ENCODE measurements at regions not wholly inside any gene's neighbourhood (a gene's known extent, or its start where the extent isn't known, plus 50 kb on each side); places are given as distances from the start of the nearest gene placed in this dataset.

DNA sequence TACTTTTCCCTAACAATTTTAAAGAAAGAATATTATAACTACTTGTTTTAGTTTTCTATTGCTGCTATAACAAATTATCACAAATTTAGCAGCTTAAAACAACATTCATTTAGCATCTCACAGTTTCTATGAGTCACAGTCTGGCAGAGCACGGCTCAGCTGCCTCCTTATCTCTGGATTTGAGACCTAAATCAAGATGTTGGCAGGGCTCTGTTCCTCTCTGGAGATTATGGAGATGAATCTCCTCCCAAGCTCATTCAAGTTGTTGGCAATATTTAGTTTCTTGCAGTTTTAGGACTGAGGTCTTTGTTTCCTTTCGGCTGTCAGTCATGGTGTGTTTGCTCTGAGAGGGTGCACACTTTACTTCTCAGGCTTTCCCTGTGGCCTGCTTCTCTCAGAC, 1065.8 kb upstream of the EYS start:
- H3K4me1 ChIP-seq (ENCODE audit: control insufficient read depth, insufficient read depth, low read length), result no peaks in the 10 kb centered on the region
- peak; percentile 3 for DNase-seq (ENCODE audit: low read depth)
- H3K4me3 ChIP-seq (ENCODE audit: low read length), result no peak overlapping the region
- no peak overlapping the region for H3K9ac ChIP-seq (ENCODE audit: low read length)
- H3K36me3 ChIP-seq (ENCODE audit: control insufficient read depth, insufficient read depth, low read length, severe bottlenecking), result no peaks in the 10 kb centered on the region
- no peaks in the 10 kb centered on the region for H3K27me3 ChIP-seq (replicated peaks; ENCODE audit: control insufficient read depth, insufficient read depth, low read length)
- peaks cover 10% of the 10 kb centered on the region for H3K9me3 ChIP-seq (ENCODE audit: control insufficient read depth, low read length)

DNA sequence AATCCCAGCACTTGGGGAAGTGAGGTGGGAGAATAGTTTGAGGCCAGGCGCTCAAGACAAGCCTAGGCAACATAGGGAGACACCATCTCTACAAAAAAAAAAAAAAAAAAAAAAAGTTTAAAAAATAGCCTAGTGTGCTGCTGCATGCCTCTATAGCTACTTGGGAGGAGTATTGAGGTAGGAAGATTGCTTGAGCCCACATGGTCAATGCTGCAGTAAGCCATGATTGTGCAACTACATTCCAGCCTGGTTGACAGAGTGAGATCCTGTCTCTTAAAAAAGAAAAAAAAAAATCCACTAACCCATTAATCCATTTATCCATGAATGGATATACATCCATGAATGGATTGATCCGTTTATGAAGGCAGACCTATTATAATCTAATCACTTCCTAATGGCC, 1064.6 kb upstream of the EYS start:
- Histone ChIP-seq H3K36me3 (ENCODE audit: control insufficient read depth, insufficient read depth, low read length, severe bottlenecking) (no peaks in the 10 kb centered on the region), H3K4me3 (ENCODE audit: low read length) (no peak overlapping the region), H3K4me1 (ENCODE audit: control insufficient read depth, insufficient read depth, low read length) (no peaks in the 10 kb centered on the region)

DNA sequence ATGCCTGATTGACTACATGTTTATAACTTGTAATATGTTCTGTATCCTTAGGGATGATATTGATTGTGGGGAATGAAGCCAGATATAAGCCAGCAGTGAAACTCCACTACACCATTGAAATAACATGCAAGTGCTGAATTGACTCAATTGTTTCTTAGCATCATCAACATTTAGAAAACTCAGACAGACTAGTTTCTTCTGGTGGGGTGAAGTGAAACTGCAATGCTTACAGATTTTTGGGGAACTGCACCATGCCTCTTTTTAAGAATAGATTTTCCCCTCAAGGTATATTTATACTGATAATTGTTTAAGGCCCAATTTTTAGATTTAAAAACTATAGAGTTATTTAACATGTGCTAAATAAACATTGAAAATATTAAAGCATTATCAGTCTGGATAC, 1044.6 kb upstream of the EYS start:
- no peak for DNase-seq (ENCODE audit: low read depth)

More for the DNA sequence above, 1064.6 kb upstream of the EYS start:
- Histone ChIP-seq H3K9ac (ENCODE audit: low read length) (no peak overlapping the region), H3K27me3 (replicated peaks; ENCODE audit: control insufficient read depth, insufficient read depth, low read length) (no peaks in the 10 kb centered on the region), H3K9me3 (ENCODE audit: control insufficient read depth, low read length) (peaks cover 9% of the 10 kb centered on the region)
- DNase-seq (ENCODE audit: low read depth), result peak; percentile 3

DNA sequence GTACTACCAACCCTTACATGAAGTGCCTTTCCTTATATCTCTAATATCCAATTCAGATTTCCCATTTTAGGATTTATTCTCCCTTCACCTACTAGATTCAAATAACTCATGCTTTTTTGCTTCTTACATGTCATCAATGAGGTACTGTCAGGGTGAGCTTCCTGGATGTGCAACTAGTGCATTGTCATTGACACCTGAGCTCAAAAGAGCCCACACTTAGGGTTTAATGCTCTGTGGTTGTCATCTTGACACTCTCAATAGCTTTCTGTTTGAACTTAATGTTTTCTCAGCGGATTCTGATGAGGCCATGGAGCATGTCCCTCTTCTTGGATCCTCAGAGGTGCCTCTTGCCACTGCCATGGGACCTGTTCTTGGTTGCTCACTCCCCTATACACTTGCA, 1033.3 kb upstream of the EYS start:
- Histone ChIP-seq H3K4me1 (ENCODE audit: control insufficient read depth, insufficient read depth, low read length) (no peaks in the 10 kb centered on the region), H3K4me3 (ENCODE audit: low read length) (no peak overlapping the region), H3K27me3 (replicated peaks; ENCODE audit: control insufficient read depth, insufficient read depth, low read length) (no peaks in the 10 kb centered on the region), H3K9ac (ENCODE audit: low read length) (no peak overlapping the region), H3K36me3 (ENCODE audit: control insufficient read depth, insufficient read depth, low read length, severe bottlenecking) (no peaks in the 10 kb centered on the region), H3K9me3 (ENCODE audit: control insufficient read depth, low read length) (no peaks in the 10 kb centered on the region)
- DNase-seq (ENCODE audit: low read depth), result no peak

More for the DNA sequence above, 1044.6 kb upstream of the EYS start:
- Histone ChIP-seq H3K4me3 (ENCODE audit: low read length) (no peak overlapping the region), H3K9ac (ENCODE audit: low read length) (no peak overlapping the region), H3K4me1 (ENCODE audit: control insufficient read depth, insufficient read depth, low read length) (no peaks in the 10 kb centered on the region), H3K36me3 (ENCODE audit: control insufficient read depth, insufficient read depth, low read length, severe bottlenecking) (no peaks in the 10 kb centered on the region), H3K9me3 (ENCODE audit: control insufficient read depth, low read length) (peaks cover under 1% of the 10 kb centered on the region), H3K27me3 (replicated peaks; ENCODE audit: control insufficient read depth, insufficient read depth, low read length) (no peaks in the 10 kb centered on the region)

DNA sequence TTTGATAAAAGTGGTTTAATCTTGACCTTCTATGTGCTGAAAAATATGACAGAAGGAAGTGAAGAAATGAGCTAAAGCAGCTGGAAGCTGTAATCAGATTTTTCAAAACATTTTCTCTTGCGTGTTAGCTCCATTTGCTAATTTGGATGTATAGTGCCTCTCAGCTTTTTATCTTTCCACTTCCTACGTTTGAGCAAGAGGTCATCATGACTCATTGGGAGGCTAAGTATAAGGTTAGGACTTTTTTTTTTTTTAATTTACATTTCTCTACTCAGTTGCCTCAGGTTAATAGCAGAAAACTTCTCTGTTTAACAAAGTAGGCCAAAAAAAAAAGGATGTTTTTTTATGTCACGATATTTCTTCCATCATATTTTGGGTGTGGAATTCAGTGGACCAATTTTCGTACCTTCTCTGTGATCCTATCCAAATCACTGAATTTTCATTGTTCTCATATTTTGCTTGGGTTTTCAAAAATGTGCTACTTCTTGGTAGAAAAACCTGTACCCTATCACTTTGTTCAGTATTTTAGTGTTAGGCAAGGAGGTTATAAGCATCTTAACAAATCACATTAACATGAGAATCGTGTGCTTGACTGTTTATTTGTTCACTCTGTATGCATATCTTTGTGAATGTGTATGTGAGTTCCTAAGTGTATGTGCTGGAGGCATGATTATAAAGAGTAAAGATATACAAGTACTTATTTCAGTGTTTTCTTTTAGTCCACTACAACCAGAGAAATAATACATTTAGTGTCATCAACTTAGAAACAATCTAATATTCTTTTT, 1028.3 kb upstream of the EYS start:
- no peaks in the 10 kb centered on the region for H3K9me3 ChIP-seq (ENCODE audit: control insufficient read depth, low read length)
- H3K27me3 ChIP-seq (replicated peaks; ENCODE audit: control insufficient read depth, insufficient read depth, low read length), result no peaks in the 10 kb centered on the region
- DNase-seq (ENCODE audit: low read depth), result peak; percentile 10
- H3K36me3 ChIP-seq (ENCODE audit: control insufficient read depth, insufficient read depth, low read length, severe bottlenecking), result no peaks in the 10 kb centered on the region
- no peak overlapping the region for H3K9ac ChIP-seq (ENCODE audit: low read length)
- H3K4me3 ChIP-seq (ENCODE audit: low read length), result no peak overlapping the region
- no peaks in the 10 kb centered on the region for H3K4me1 ChIP-seq (ENCODE audit: control insufficient read depth, insufficient read depth, low read length)

DNA sequence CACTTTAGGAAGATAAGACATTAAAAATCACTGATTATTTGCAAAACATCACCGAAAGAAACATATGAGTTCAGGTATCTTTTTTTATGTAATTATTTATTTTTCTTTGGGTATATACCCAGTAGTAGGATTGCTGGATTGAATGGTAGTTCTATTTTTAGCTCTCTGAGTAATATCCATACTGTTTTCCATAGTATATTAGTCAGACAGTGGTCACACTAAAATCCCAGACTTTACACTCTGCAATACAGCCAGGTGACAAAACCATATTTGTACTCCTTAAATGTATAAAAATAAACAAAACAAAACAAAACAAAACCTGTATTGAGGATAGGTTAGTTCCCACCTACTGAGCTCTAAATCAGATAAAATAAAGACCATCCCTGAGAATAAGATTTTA, 1024.3 kb upstream of the EYS start:
- H3K27me3 ChIP-seq (replicated peaks; ENCODE audit: control insufficient read depth, insufficient read depth, low read length), result no peaks in the 10 kb centered on the region

DNA sequence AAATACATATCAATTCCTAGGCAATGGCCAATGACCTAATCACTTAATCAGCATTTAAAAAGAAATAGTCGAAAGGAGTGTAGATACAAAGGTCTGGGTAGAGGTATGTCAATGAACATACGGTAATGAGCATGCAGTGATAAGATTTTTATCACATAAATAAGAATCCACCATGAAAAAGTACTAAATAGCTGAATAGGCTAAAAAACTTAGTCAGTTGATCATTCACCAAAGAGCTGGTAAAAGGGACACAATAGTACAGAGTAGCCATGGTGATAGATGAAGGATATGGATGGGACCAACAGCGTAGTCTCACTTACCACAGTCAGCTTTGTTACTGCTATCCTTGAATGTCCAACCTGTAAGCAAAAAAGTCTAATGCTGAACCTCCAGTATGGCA, 1018.6 kb upstream of the EYS start:
- H3K36me3 ChIP-seq (ENCODE audit: control insufficient read depth, insufficient read depth, low read length, severe bottlenecking), result no peaks in the 10 kb centered on the region
- no peaks in the 10 kb centered on the region for H3K9me3 ChIP-seq (ENCODE audit: control insufficient read depth, low read length)
- no peak overlapping the region for H3K9ac ChIP-seq (ENCODE audit: low read length)
- no peaks in the 10 kb centered on the region for H3K27me3 ChIP-seq (replicated peaks; ENCODE audit: control insufficient read depth, insufficient read depth, low read length)
- H3K4me1 ChIP-seq (ENCODE audit: control insufficient read depth, insufficient read depth, low read length), result no peaks in the 10 kb centered on the region
- no peak overlapping the region for H3K4me3 ChIP-seq (ENCODE audit: low read length)
- DNase-seq (ENCODE audit: low read depth), result no peak

More for the DNA sequence above, 1024.3 kb upstream of the EYS start:
- no peak overlapping the region for H3K9ac ChIP-seq (ENCODE audit: low read length)
- H3K4me1 ChIP-seq (ENCODE audit: control insufficient read depth, insufficient read depth, low read length), result no peaks in the 10 kb centered on the region
- DNase-seq (ENCODE audit: low read depth), result no peak
- no peaks in the 10 kb centered on the region for H3K9me3 ChIP-seq (ENCODE audit: control insufficient read depth, low read length)
- H3K36me3 ChIP-seq (ENCODE audit: control insufficient read depth, insufficient read depth, low read length, severe bottlenecking), result no peaks in the 10 kb centered on the region
- H3K4me3 ChIP-seq (ENCODE audit: low read length), result no peak overlapping the region

DNA sequence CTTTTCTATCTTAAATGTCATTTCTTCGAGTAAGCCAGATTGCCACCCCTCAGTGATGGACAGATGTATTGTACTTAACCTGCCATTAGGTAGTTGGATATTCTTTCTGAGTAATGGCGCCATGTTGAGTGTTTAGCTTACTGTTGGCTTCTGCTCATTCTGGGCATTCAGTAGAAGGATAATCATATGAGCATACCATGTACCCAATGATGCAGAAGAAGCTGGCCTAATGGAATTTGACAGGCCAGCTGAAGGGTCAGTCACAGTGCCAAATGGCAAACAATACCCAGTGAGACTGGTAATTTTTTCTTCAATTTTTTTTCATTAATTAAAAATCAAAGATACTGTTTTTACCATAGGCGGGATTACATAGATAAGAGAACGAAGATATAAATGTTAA, 1010.8 kb upstream of the EYS start:
- H3K27me3 ChIP-seq (replicated peaks; ENCODE audit: control insufficient read depth, insufficient read depth, low read length), result no peaks in the 10 kb centered on the region
- DNase-seq (ENCODE audit: low read depth), result no peak
- H3K4me1 ChIP-seq (ENCODE audit: control insufficient read depth, insufficient read depth, low read length), result no peaks in the 10 kb centered on the region

DNA sequence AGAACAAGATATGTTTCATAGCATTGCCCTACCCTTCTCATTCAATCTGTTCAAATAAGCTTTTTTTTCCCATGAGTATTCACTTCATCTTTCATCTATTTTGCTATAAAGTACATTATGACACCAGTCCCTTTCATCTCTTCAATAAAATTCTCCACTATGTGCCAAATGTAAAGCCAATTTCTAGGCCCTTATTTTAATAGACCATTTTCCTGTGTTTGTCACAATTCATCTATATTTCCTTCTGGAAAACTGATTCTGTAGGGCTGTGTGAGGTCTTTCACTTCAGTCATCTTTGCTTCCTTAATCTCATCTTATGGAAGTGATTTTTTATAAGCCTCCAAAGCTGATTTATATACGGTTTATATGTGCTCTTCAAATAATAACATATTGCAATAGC, 992.4 kb upstream of the EYS start:
- Histone ChIP-seq H3K27me3 (replicated peaks; ENCODE audit: control insufficient read depth, insufficient read depth, low read length) (no peaks in the 10 kb centered on the region), H3K9me3 (ENCODE audit: control insufficient read depth, low read length) (no peaks in the 10 kb centered on the region), H3K4me1 (ENCODE audit: control insufficient read depth, insufficient read depth, low read length) (no peaks in the 10 kb centered on the region), H3K36me3 (ENCODE audit: control insufficient read depth, insufficient read depth, low read length, severe bottlenecking) (no peaks in the 10 kb centered on the region), H3K9ac (ENCODE audit: low read length) (no peak overlapping the region), H3K4me3 (ENCODE audit: low read length) (no peak overlapping the region)
- DNase-seq (ENCODE audit: low read depth), result no peak

More for the DNA sequence above, 1010.8 kb upstream of the EYS start:
- Histone ChIP-seq H3K36me3 (ENCODE audit: control insufficient read depth, insufficient read depth, low read length, severe bottlenecking) (no peaks in the 10 kb centered on the region), H3K9ac (ENCODE audit: low read length) (no peak overlapping the region), H3K4me3 (ENCODE audit: low read length) (no peak overlapping the region), H3K9me3 (ENCODE audit: control insufficient read depth, low read length) (no peaks in the 10 kb centered on the region)

DNA sequence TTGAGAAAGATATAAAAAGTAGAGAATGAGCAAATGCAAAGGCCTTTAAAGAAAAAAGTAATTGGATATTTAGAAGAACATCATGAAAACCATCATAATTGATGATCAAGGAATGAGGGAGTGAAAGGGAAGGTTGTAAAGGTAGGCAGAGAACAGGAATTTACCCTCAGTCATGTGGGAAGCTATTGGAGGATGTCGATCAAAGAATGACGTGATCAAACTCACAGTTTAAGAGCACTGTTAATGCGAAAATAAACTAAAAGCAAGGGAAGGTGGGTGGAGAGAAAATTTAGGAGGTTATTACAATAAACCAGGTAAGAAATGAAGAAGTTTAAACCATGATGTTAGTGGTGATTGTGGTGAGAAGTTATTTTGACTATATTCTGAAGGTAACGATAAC, 982.6 kb upstream of the EYS start:
- H3K9ac ChIP-seq (ENCODE audit: low read length), result no peak overlapping the region
- H3K27me3 ChIP-seq (replicated peaks; ENCODE audit: control insufficient read depth, insufficient read depth, low read length), result no peaks in the 10 kb centered on the region
- no peak overlapping the region for H3K4me3 ChIP-seq (ENCODE audit: low read length)
- DNase-seq (ENCODE audit: low read depth), result no peak
- H3K4me1 ChIP-seq (ENCODE audit: control insufficient read depth, insufficient read depth, low read length), result no peaks in the 10 kb centered on the region
- no peaks in the 10 kb centered on the region for H3K9me3 ChIP-seq (ENCODE audit: control insufficient read depth, low read length)
- no peaks in the 10 kb centered on the region for H3K36me3 ChIP-seq (ENCODE audit: control insufficient read depth, insufficient read depth, low read length, severe bottlenecking)

DNA sequence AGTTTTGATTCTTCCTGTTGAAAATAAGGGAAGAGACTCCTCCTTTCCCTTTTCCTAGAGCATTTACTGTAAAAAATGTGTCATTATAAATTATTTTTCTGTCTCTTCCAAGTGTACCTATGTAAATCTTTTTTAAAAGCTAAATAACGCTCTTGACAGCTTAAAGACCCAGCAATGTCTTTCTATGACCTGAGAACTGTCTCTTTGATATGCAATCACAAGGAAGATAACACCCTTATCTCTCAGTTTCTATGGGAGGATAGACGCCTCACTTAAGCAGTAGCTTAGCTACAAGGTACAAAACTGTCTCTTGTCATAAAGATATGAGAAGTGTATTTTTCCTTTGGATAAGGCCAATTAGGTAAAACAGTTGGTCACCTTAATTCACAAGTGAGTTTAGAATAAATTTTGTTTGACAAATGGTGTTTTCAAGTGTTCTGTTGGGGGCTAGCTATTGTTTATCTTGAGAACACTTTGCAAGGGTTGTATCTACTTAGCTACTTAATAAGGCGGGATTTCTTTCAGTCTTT, 980.6 kb upstream of the EYS start:
- Histone ChIP-seq H3K4me3 (ENCODE audit: low read length) (no peak overlapping the region), H3K36me3 (ENCODE audit: control insufficient read depth, insufficient read depth, low read length, severe bottlenecking) (no peaks in the 10 kb centered on the region), H3K9me3 (ENCODE audit: control insufficient read depth, low read length) (no peaks in the 10 kb centered on the region), H3K9ac (ENCODE audit: low read length) (no peak overlapping the region), H3K27me3 (replicated peaks; ENCODE audit: control insufficient read depth, insufficient read depth, low read length) (no peaks in the 10 kb centered on the region), H3K4me1 (ENCODE audit: control insufficient read depth, insufficient read depth, low read length) (no peaks in the 10 kb centered on the region)
- DNase-seq (ENCODE audit: low read depth), result no peak

DNA sequence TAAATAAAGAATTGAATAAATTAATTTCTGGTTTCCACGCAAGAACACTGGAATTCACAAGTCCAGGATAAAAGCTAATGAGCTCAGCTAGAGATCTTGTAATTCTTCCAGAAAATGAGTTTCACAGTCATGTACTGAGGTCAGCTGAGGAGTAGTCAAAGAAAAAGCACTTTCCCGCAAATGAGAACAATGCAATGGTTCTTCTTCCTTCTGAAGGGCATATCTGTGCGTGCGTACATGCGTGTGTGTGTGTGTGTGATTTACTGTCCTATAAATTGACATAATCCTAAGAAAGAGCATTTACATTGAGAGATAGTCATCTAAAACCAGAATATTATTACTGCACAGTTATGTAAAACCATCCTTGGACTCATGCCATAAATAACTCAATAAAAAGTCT, 968.9 kb upstream of the EYS start:
- no peak for DNase-seq (ENCODE audit: low read depth)
- Histone ChIP-seq H3K9ac (ENCODE audit: low read length) (no peak overlapping the region), H3K4me3 (ENCODE audit: low read length) (no peak overlapping the region), H3K4me1 (ENCODE audit: control insufficient read depth, insufficient read depth, low read length) (no peaks in the 10 kb centered on the region), H3K36me3 (ENCODE audit: control insufficient read depth, insufficient read depth, low read length, severe bottlenecking) (no peaks in the 10 kb centered on the region), H3K27me3 (replicated peaks; ENCODE audit: control insufficient read depth, insufficient read depth, low read length) (no peaks in the 10 kb centered on the region), H3K9me3 (ENCODE audit: control insufficient read depth, low read length) (no peaks in the 10 kb centered on the region)
